ENCODE measurements at regions not wholly inside any gene's neighbourhood (a gene's known extent, or its start where the extent isn't known, plus 50 kb on each side); places are given as distances from the start of the nearest gene placed in this dataset.

DNA sequence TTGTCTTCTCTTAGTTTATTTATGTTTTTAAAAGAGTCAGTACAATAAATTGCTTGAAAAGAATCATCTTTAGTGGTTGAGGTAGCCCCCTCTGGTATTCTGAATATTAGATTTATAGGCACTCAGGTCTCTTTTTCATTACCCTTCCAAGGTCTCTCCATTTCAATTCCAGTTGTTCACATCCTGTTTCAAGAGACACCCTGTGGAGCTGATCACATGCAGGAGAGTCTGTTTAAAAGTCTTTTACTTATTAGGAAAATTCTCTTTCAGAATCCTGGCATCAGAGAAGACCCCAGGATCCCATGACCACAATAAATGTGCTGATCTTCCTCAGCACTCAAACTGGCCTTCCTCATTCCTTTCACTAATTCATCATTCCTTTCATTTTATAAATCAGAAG, 195.7 kb downstream of the ZIC4 start:
- Histone ChIP-seq H3K4me1 (ENCODE audit: insufficient read depth, low read length, poor library complexity, severe bottlenecking) (no peaks in the 10 kb centered on the region), H3K79me2 (ENCODE audit: insufficient read depth, low read depth, low read length) (no peaks in the 10 kb centered on the region), H3K27ac (ENCODE audit: low read depth, low read length, poor library complexity, severe bottlenecking) (no peak overlapping the region), H4K20me1 (ENCODE audit: insufficient read depth, low read length) (no peaks in the 10 kb centered on the region), H3K4me3 (ENCODE audit: low read depth, low read length, poor library complexity, severe bottlenecking) (no peak overlapping the region), H3K9me2 (ENCODE audit: insufficient read depth, low read length) (no peaks in the 10 kb centered on the region), H3K36me3 (ENCODE audit: insufficient read depth, low read length) (no peaks in the 10 kb centered on the region), H3K4me2 (ENCODE audit: low read length) (no peak overlapping the region), H3K9me3 (ENCODE audit: low read length) (no peaks in the 10 kb centered on the region), H2AFZ (ENCODE audit: low read length) (no peak overlapping the region)
- DNase-seq (ENCODE audit: low spot score) = no peak
- CTCF ChIA-PET (ENCODE audit: unreplicated experiment) = no interaction called here
- no TSS peak for BruUV-seq (replicated peaks)
- TF ChIP-seq EZH2phosphoT487 (IDR thresholded peaks at IDR 0.05; ENCODE audit: borderline replicate concordance, low read depth, low read length) = no peak
- TF ChIP-seq, protein P1, sequence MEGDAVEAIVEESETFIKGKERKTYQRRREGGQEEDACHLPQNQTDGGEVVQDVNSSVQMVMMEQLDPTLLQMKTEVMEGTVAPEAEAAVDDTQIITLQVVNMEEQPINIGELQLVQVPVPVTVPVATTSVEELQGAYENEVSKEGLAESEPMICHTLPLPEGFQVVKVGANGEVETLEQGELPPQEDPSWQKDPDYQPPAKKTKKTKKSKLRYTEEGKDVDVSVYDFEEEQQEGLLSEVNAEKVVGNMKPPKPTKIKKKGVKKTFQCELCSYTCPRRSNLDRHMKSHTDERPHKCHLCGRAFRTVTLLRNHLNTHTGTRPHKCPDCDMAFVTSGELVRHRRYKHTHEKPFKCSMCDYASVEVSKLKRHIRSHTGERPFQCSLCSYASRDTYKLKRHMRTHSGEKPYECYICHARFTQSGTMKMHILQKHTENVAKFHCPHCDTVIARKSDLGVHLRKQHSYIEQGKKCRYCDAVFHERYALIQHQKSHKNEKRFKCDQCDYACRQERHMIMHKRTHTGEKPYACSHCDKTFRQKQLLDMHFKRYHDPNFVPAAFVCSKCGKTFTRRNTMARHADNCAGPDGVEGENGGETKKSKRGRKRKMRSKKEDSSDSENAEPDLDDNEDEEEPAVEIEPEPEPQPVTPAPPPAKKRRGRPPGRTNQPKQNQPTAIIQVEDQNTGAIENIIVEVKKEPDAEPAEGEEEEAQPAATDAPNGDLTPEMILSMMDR (conservative IDR thresholded peaks at IDR 0.05; ENCODE audit: low read length) = no peak
- POLR2A ChIA-PET = no interaction called here
- intact Hi-C loops (cut with micrococcal nuclease; ENCODE audit: unreplicated experiment) = no loop called here

DNA sequence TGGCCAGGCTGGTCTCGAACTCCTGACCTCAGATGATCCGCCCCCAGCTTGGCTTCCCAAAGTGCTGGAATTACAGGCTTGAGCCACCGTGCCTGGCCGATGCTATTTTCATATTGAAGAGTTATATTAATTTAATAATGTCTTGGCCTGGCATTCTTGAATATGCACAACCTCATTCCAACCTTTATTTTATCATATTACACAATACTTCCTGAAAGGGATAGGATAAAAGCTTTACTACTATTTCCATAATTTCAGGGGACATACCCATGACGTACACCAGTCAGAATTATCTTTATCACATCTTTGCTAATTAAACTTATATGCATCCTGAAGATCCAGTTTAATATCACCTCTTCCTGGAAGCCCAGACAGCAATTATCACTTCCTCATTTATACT, 205.3 kb downstream of the ZIC4 start:
- Histone ChIP-seq H3K4me3 (ENCODE audit: low read depth, low read length, poor library complexity, severe bottlenecking) (no peak overlapping the region), H3K27ac (ENCODE audit: low read depth, low read length, poor library complexity, severe bottlenecking) (no peak overlapping the region), H2AFZ (ENCODE audit: low read length) (no peak overlapping the region), H3K9me3 (ENCODE audit: low read length) (no peaks in the 10 kb centered on the region), H4K20me1 (ENCODE audit: insufficient read depth, low read length) (no peaks in the 10 kb centered on the region), H3K4me1 (ENCODE audit: insufficient read depth, low read length, poor library complexity, severe bottlenecking) (no peaks in the 10 kb centered on the region), H3K36me3 (ENCODE audit: insufficient read depth, low read length) (no peaks in the 10 kb centered on the region), H3K79me2 (ENCODE audit: insufficient read depth, low read depth, low read length) (no peaks in the 10 kb centered on the region), H3K4me2 (ENCODE audit: low read length) (no peak overlapping the region), H3K9me2 (ENCODE audit: insufficient read depth, low read length) (no peaks in the 10 kb centered on the region)
- intact Hi-C loops (cut with micrococcal nuclease; ENCODE audit: unreplicated experiment) = no loop called here
- ChIA-PET CTCF (ENCODE audit: unreplicated experiment) (no interaction called here), POLR2A (interaction anchor here (0.7 kb wide), 1 partner anchor 51 kb away, joined by 3 read pairs; no protein-coding TSS in a partner anchor)
- no TSS peak for BruUV-seq (replicated peaks)
- DNase-seq (ENCODE audit: low spot score) = no peak
- no peak for TF ChIP-seq EZH2phosphoT487 (IDR thresholded peaks at IDR 0.05; ENCODE audit: borderline replicate concordance, low read depth, low read length)

DNA sequence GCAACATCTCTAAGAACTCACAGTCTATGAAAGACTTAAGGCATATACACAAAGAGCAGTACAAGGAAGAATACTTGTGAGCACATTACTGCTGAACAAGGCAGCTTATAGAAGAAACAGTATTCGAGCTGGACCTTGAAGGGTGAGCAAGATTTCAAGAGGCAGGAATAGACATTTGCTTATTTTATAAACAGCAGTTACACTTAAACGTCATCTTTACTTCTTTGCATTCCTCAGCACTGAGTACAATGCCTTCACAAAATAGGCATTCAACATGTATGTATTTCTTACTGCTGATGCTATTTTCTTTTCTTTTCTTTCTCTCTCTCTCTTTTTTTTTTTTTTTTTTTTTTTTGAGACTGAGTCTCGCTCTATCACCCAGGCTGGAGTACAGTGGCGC, 205.8 kb downstream of the ZIC4 start:
- POLR2A ChIA-PET = interaction anchor here (0.7 kb wide), 1 partner anchor 51 kb away, joined by 3 read pairs; no protein-coding TSS in a partner anchor
- intact Hi-C loops (cut with micrococcal nuclease; ENCODE audit: unreplicated experiment) = no loop called here
- CTCF ChIA-PET (ENCODE audit: unreplicated experiment) = no interaction called here
- H3K79me2 ChIP-seq (ENCODE audit: insufficient read depth, low read depth, low read length) = no peaks in the 10 kb centered on the region
- TF ChIP-seq EZH2phosphoT487 (IDR thresholded peaks at IDR 0.05; ENCODE audit: borderline replicate concordance, low read depth, low read length) = no peak
- TF ChIP-seq, protein P1 (conservative IDR thresholded peaks at IDR 0.05; ENCODE audit: low read length) = no peak
- no TSS peak for BruUV-seq (replicated peaks)
- no peak overlapping the region for H3K4me2 ChIP-seq (ENCODE audit: low read length)
- H4K20me1 ChIP-seq (ENCODE audit: insufficient read depth, low read length) = no peaks in the 10 kb centered on the region
- H3K4me3 ChIP-seq (ENCODE audit: low read depth, low read length, poor library complexity, severe bottlenecking) = no peak overlapping the region
- H3K9me3 ChIP-seq (ENCODE audit: low read length) = no peaks in the 10 kb centered on the region
- H2AFZ ChIP-seq (ENCODE audit: low read length) = no peak overlapping the region
- no peaks in the 10 kb centered on the region for H3K9me2 ChIP-seq (ENCODE audit: insufficient read depth, low read length)
- no peaks in the 10 kb centered on the region for H3K4me1 ChIP-seq (ENCODE audit: insufficient read depth, low read length, poor library complexity, severe bottlenecking)
- no peak for DNase-seq (ENCODE audit: low spot score)
- no peak overlapping the region for H3K27ac ChIP-seq (ENCODE audit: low read depth, low read length, poor library complexity, severe bottlenecking)
- H3K36me3 ChIP-seq (ENCODE audit: insufficient read depth, low read length) = no peaks in the 10 kb centered on the region

Measured in OCI-LY7 (cell line).